HCT116 (cell line): ENCODE measurements at regions not wholly inside any gene's neighbourhood (a gene's known extent, or its start where the extent isn't known, plus 50 kb on each side); places are given as distances from the start of the nearest gene placed in this dataset.

ENCODE experiments used
- ATAC-seq: fragments of 200-7000 bp; cut with Tn5 transposase; 2 replicates; pipeline ENCODE4 v1.9.1; 2020; ENCODE audit warnings: mild to moderate bottlenecking, moderate library complexity
- BruUV-seq: library from RNA; stranded (reverse); fragments of 400-500 nt; replicated peaks from 2 replicates; lab custom pipeline; 2021; lab: Mats Ljungman, UMichigan
- CTCF ChIA-PET: fragments of 300-600 bp; sonication (Branson Sonifier 250); formaldehyde crosslinking; loops from one replicate; lab custom pipeline; 2021; ENCODE audit warnings: antibody characterized with exemption; lab: Charles Lee
- POLR2A ChIA-PET: fragments of 300-600, 350-600 bp; sonication (Branson Sonifier 250); formaldehyde crosslinking; loops from one replicate; lab custom pipeline; 2021; ENCODE audit warnings: antibody characterized with exemption; lab: Charles Lee
- RAD21 ChIA-PET, 2 experiments: fragments of 300-600 bp; sonication (Branson Sonifier 250); formaldehyde crosslinking; loops; one replicate each; lab custom pipeline; 2023; ENCODE audit warnings: low total read pairs in 2 of 2; ENCODE audit not compliant: uncharacterized antibody in 2 of 2, unreplicated experiment in 2 of 2, low non-redundant PET in 1 of 2; lab: Charles Lee
- DNase-seq: peaks from one replicate; pipeline ENCODE4 v3.0.0-alpha.2; 2010; ENCODE audit warnings: low read depth, low spot score
- H2AFZ ChIP-seq: fragments of 200-600 bp; shearing (Covaris generic), sonication (generic); 2 replicates; pipeline ENCODE4 v1.6.1; 2017; ENCODE audit warnings: low read depth, mixed run types, mixed read lengths, antibody characterized with exemption, low read length; ENCODE audit not compliant: poor library complexity, severe bottlenecking
- H3K27ac ChIP-seq: 2 replicates; pipeline ENCODE4 v1.5.1; 2012; ENCODE audit warnings: low read depth, low read length
- H3K27me3 ChIP-seq: fragments of 200-600 bp; sonication (generic); 2 replicates; pipeline ENCODE4 v1.6.1; 2016; ENCODE audit warnings: mixed run types, low read length, mixed read lengths; ENCODE audit not compliant: insufficient read depth
- H3K36me3 ChIP-seq, 2 experiments: fragments of 200-500 bp in 1 of 2; fragments of 200-600 bp in 1 of 2; sonication (Bioruptor generic) in 1 of 2; sonication (generic) in 1 of 2; 2 replicates each; pipeline versions ENCODE4 v1.5.1 to v1.6.1; 2014 to 2016; ENCODE audit warnings: low read length in 2 of 2, inconsistent platforms in 1 of 2, mixed read lengths in 1 of 2, mixed run types in 1 of 2; ENCODE audit not compliant: insufficient read depth in 2 of 2, control insufficient read depth in 1 of 2
- H3K4me1 ChIP-seq, 2 experiments: fragments of 200-600 bp in 1 of 2; sonication (generic) in 1 of 2; 2 replicates each; pipeline versions ENCODE4 v1.5.1 to v1.6.1; 2012 to 2017; ENCODE audit warnings: low read length in 2 of 2, inconsistent platforms in 1 of 2, mild to moderate bottlenecking in 1 of 2, mixed read lengths in 1 of 2, mixed run types in 1 of 2, moderate library complexity in 1 of 2; ENCODE audit not compliant: insufficient read depth in 2 of 2, control insufficient read depth in 1 of 2
- H3K4me2 ChIP-seq: fragments of 200-600 bp; sonication (generic); 2 replicates; pipeline ENCODE4 v1.6.1; 2017; ENCODE audit warnings: mixed run types, low read length, mixed read lengths
- H3K4me3 ChIP-seq, 2 experiments: fragments of 200-600 bp in 1 of 2; sonication (generic) in 1 of 2; replicated peaks in 1 of 2; 2 replicates each; pipeline ENCODE4 v1.5.1; 2011 to 2016; ENCODE audit warnings: low read length in 2 of 2, control low read depth in 1 of 2, low read depth in 1 of 2, mild to moderate bottlenecking in 1 of 2, mixed read lengths in 1 of 2, mixed run types in 1 of 2
- H3K79me2 ChIP-seq: fragments of 200-600 bp; sonication (generic); 2 replicates; pipeline ENCODE4 v1.6.1; 2017; ENCODE audit warnings: mild to moderate bottlenecking, mixed run types, low read length, moderate library complexity, mixed read lengths; ENCODE audit not compliant: insufficient read depth
- H3K9ac ChIP-seq: fragments of 200-600 bp; sonication (generic); 2 replicates; pipeline ENCODE4 v1.6.1; 2016; ENCODE audit warnings: low read length, mixed read lengths
- H3K9me2 ChIP-seq: fragments of 200-600 bp; sonication (generic), shearing (Covaris generic); 2 replicates; pipeline ENCODE4 v1.6.1; 2017; ENCODE audit warnings: mixed run types, mild to moderate bottlenecking, moderate library complexity; ENCODE audit not compliant: insufficient read depth
- H3K9me3 ChIP-seq, 2 experiments: fragments of 200-500 bp in 1 of 2; fragments of 200-600 bp in 1 of 2; sonication (Bioruptor generic) in 1 of 2; sonication (generic) in 1 of 2; 2 replicates each; pipeline ENCODE4 v1.6.1; 2014 to 2017; ENCODE audit warnings: low read length in 2 of 2, mixed read lengths in 2 of 2, inconsistent platforms in 1 of 2, low read depth in 1 of 2, mild to moderate bottlenecking in 1 of 2, mixed run types in 1 of 2, moderate library complexity in 1 of 2; ENCODE audit not compliant: control insufficient read depth in 1 of 2, insufficient read depth in 1 of 2
- H4K20me1 ChIP-seq: fragments of 200-600 bp; sonication (generic), shearing (Covaris generic); 2 replicates; pipeline ENCODE4 v1.6.1; 2017; ENCODE audit warnings: mixed run types, mild to moderate bottlenecking, moderate library complexity; ENCODE audit not compliant: insufficient read depth
- CBX3 ChIP-seq: IDR thresholded peaks from 2 replicates; pipeline ENCODE4 v1.6.1; 2012; ENCODE audit warnings: low read depth
- CEBPB ChIP-seq: IDR thresholded peaks from 2 replicates; pipeline ENCODE4 v1.6.1; 2012; ENCODE audit warnings: low read depth
- CTCF ChIP-seq, 3 experiments: fragments of 200-600 bp in 1 of 3; sonication (generic) in 1 of 3; IDR thresholded peaks in 2 of 3; conservative IDR thresholded peaks in 1 of 3; 2 replicates each; pipeline ENCODE4 v1.5.1; 2012 to 2017; ENCODE audit warnings: low read depth in 2 of 3, low read length in 2 of 3, antibody characterized with exemption in 1 of 3, borderline replicate concordance in 1 of 3, control low read depth in 1 of 3, mild to moderate bottlenecking in 1 of 3, mixed read lengths in 1 of 3, mixed run types in 1 of 3, moderate library complexity in 1 of 3; ENCODE audit not compliant: insufficient read depth in 1 of 3
- EGR1 ChIP-seq: IDR thresholded peaks from 2 replicates; pipeline ENCODE4 v1.6.1; 2012; ENCODE audit warnings: low read depth
- ELF1 ChIP-seq: IDR thresholded peaks from 2 replicates; pipeline ENCODE4 v1.6.1; 2012; ENCODE audit warnings: low read depth, borderline replicate concordance
- EZH2 ChIP-seq: fragments of 200-600 bp; sonication (generic); IDR thresholded peaks from 2 replicates; pipeline ENCODE4 v1.6.1; 2017; ENCODE audit warnings: antibody characterized with exemption, mixed run types
- EZH2phosphoT487 ChIP-seq: fragments of 200-600 bp; IDR thresholded peaks from 2 replicates; pipeline ENCODE4 v1.6.1; 2018; ENCODE audit warnings: antibody characterized with exemption, borderline replicate concordance
- FOSL1 ChIP-seq: IDR thresholded peaks from 2 replicates; pipeline ENCODE4 v1.6.1; 2012; ENCODE audit warnings: low read depth
- JUND ChIP-seq: IDR thresholded peaks from 2 replicates; pipeline ENCODE4 v1.6.1; 2012
- POLR2A ChIP-seq: IDR thresholded peaks from 2 replicates; pipeline ENCODE4 v1.7.0; 2011; ENCODE audit warnings: borderline replicate concordance; ENCODE audit not compliant: insufficient read depth, insufficient read length; ENCODE audit errors: extremely low read depth
- SIN3A ChIP-seq: IDR thresholded peaks from 2 replicates; pipeline ENCODE4 v1.6.1; 2012; ENCODE audit warnings: low read depth
- SP1 ChIP-seq: IDR thresholded peaks from 2 replicates; pipeline ENCODE4 v1.6.1; 2012; ENCODE audit warnings: low read depth
- TCF7L2 ChIP-seq: IDR thresholded peaks from 2 replicates; pipeline ENCODE4 v1.7.0; 2011; ENCODE audit warnings: borderline replicate concordance, inconsistent platforms; ENCODE audit not compliant: insufficient read depth, insufficient read length; ENCODE audit errors: extremely low read depth
- YY1 ChIP-seq: IDR thresholded peaks from 2 replicates; pipeline ENCODE4 v1.6.1; 2011; ENCODE audit warnings: low read length, low read depth, moderate library complexity, mild to moderate bottlenecking; ENCODE audit not compliant: insufficient replicate concordance; ENCODE audit errors: extremely low read depth
- ZNF274 ChIP-seq: fragments of 200-500 bp; sonication (Bioruptor generic); IDR thresholded peaks from 2 replicates; pipeline ENCODE4 v1.6.1; 2014; ENCODE audit warnings: mild to moderate bottlenecking, low read depth, low read length, inconsistent platforms
- intact Hi-C: fragments of 100-400 bp; cut with micrococcal nuclease; formaldehyde crosslinking; loops from 2 replicates; pipeline ENCODE4 v1.10.0; 2022
- TF ChIP-seq, protein P1 (sequence below): IDR thresholded peaks from 2 replicates; pipeline ENCODE4 v1.6.1; 2012; ENCODE audit warnings: low read depth

- BruUV-seq = no TSS peak
- no peak for ATAC-seq
Measured at GRCh38 chr7:125551008-125551407, 621.4 kb upstream of the POT1 start.

More at GRCh38 chr7:125551008-125551407, 621.4 kb upstream of the POT1 start:
- H3K4me2 ChIP-seq = no peak overlapping the region
- no peaks in the 10 kb centered on the region for H3K79me2 ChIP-seq
- TF ChIP-seq CTCF (IDR thresholded peaks at IDR 0.05 in 2 of 3, conservative IDR thresholded peaks at IDR 0.05 in 1 of 3; ENCODE audit: borderline replicate concordance in 1 of 3, insufficient read depth in 1 of 3, low read depth in 2 of 3, low read length in 2 of 3) (no peak), YY1 (no peak), CEBPB (no peak), FOSL1 (no peak), JUND (no peak), ZNF274 (no peak), EGR1 (no peak), POLR2A (no peak), CBX3 (no peak), ELF1 (no peak), EZH2 (no peak), TCF7L2 (no peak), EZH2phosphoT487 (no peak), SIN3A (no peak), SP1 (no peak)
- TF ChIP-seq, protein P1, sequence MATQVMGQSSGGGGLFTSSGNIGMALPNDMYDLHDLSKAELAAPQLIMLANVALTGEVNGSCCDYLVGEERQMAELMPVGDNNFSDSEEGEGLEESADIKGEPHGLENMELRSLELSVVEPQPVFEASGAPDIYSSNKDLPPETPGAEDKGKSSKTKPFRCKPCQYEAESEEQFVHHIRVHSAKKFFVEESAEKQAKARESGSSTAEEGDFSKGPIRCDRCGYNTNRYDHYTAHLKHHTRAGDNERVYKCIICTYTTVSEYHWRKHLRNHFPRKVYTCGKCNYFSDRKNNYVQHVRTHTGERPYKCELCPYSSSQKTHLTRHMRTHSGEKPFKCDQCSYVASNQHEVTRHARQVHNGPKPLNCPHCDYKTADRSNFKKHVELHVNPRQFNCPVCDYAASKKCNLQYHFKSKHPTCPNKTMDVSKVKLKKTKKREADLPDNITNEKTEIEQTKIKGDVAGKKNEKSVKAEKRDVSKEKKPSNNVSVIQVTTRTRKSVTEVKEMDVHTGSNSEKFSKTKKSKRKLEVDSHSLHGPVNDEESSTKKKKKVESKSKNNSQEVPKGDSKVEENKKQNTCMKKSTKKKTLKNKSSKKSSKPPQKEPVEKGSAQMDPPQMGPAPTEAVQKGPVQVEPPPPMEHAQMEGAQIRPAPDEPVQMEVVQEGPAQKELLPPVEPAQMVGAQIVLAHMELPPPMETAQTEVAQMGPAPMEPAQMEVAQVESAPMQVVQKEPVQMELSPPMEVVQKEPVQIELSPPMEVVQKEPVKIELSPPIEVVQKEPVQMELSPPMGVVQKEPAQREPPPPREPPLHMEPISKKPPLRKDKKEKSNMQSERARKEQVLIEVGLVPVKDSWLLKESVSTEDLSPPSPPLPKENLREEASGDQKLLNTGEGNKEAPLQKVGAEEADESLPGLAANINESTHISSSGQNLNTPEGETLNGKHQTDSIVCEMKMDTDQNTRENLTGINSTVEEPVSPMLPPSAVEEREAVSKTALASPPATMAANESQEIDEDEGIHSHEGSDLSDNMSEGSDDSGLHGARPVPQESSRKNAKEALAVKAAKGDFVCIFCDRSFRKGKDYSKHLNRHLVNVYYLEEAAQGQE = no peak
- no peak overlapping the region for H3K4me3 ChIP-seq
- RAD21 ChIA-PET = no interaction called here
- no peak overlapping the region for H2AFZ ChIP-seq
- H3K9ac ChIP-seq = no peak overlapping the region
- no peaks in the 10 kb centered on the region for H4K20me1 ChIP-seq
- DNase-seq = no peak
- no peaks in the 10 kb centered on the region for H3K4me1 ChIP-seq
- H3K9me3 ChIP-seq = no peaks in the 10 kb centered on the region
- H3K9me2 ChIP-seq = no peaks in the 10 kb centered on the region
- CTCF ChIA-PET = no interaction called here
- no peaks in the 10 kb centered on the region for H3K27me3 ChIP-seq
- POLR2A ChIA-PET = no interaction called here
- H3K36me3 ChIP-seq = no peaks in the 10 kb centered on the region
- no peak overlapping the region for H3K27ac ChIP-seq
- intact Hi-C loops = no loop called here
